ENCODE measurements at regions not wholly inside any gene's neighbourhood (a gene's known extent, or its start where the extent isn't known, plus 50 kb on each side); places are given as distances from the start of the nearest gene placed in this dataset.
"Not testable (repeated sequence)": the region's sequence is repeated elsewhere in the genome, so short reads cannot be mapped to it uniquely, and the experiment has no call there.

- not testable (repeated sequence) for H3F3A ChIP-seq (ENCODE audit: low read depth); DNase-seq (ENCODE audit: low spot score); H3K4me3 ChIP-seq; H3K27ac Mint-ChIP-seq; H3K36me3 ChIP-seq; H3K4me1 Mint-ChIP-seq; H3K4me1 ChIP-seq; H3K9me3 ChIP-seq (ENCODE audit: low read depth); H3K4me3 Mint-ChIP-seq; H3K9ac ChIP-seq; H4K20me1 ChIP-seq (ENCODE audit: low read depth); H2AFZ ChIP-seq (replicated peaks); H3K27ac ChIP-seq; H3K79me2 ChIP-seq (ENCODE audit: low read depth); H3K27me3 ChIP-seq; H3K4me2 ChIP-seq; H3K9me3 Mint-ChIP-seq; H3K36me3 Mint-ChIP-seq; H3K27me3 Mint-ChIP-seq (ENCODE audit: insufficient read depth, low read depth)
Observed at GRCh38 chr6:57708061-57708460, 390.6 kb downstream of the PRIM2 start.

GRCh38 chr6:57722546-57722945 is 405.1 kb downstream of the PRIM2 start:
- not testable (repeated sequence) for H2AFZ ChIP-seq (replicated peaks); H3K4me1 Mint-ChIP-seq; H3K4me2 ChIP-seq; H3K9ac ChIP-seq; H3K9me3 ChIP-seq (ENCODE audit: low read depth); H3K79me2 ChIP-seq (ENCODE audit: low read depth); H3K27me3 Mint-ChIP-seq (ENCODE audit: insufficient read depth, low read depth); H3K27ac ChIP-seq; H3K4me3 ChIP-seq; H3K27me3 ChIP-seq; H3K27ac Mint-ChIP-seq; H3K4me3 Mint-ChIP-seq; H3F3A ChIP-seq (ENCODE audit: low read depth); H4K20me1 ChIP-seq (ENCODE audit: low read depth); DNase-seq (ENCODE audit: low spot score); H3K36me3 ChIP-seq; H3K9me3 Mint-ChIP-seq; H3K36me3 Mint-ChIP-seq; H3K4me1 ChIP-seq

- H3K27ac Mint-ChIP-seq; H3K36me3 Mint-ChIP-seq; H3K4me1 ChIP-seq; H3K27ac ChIP-seq; H3K9me3 Mint-ChIP-seq; H3K27me3 Mint-ChIP-seq (ENCODE audit: insufficient read depth, low read depth); H3K79me2 ChIP-seq (ENCODE audit: low read depth); H2AFZ ChIP-seq (replicated peaks); H3K4me1 Mint-ChIP-seq; H3K27me3 ChIP-seq; H3K9me3 ChIP-seq (ENCODE audit: low read depth); H3K4me3 ChIP-seq; H3K4me3 Mint-ChIP-seq; DNase-seq (ENCODE audit: low spot score); H3K9ac ChIP-seq; H3K4me2 ChIP-seq; H3K36me3 ChIP-seq; H3F3A ChIP-seq (ENCODE audit: low read depth); H4K20me1 ChIP-seq (ENCODE audit: low read depth): not testable (repeated sequence)
Observed at GRCh38 chr6:57723815-57724401, 406.5 kb downstream of the PRIM2 start.

GRCh38 chr6:57729407-57729806 is 412.0 kb downstream of the PRIM2 start:
- not testable (repeated sequence) for H3K79me2 ChIP-seq (ENCODE audit: low read depth); H3K4me1 Mint-ChIP-seq; H3K4me1 ChIP-seq; DNase-seq (ENCODE audit: low spot score); H3K27me3 ChIP-seq; H3K9ac ChIP-seq; H3K4me3 Mint-ChIP-seq; H3K9me3 ChIP-seq (ENCODE audit: low read depth); H3F3A ChIP-seq (ENCODE audit: low read depth); H4K20me1 ChIP-seq (ENCODE audit: low read depth); H3K36me3 ChIP-seq; H3K4me2 ChIP-seq; H2AFZ ChIP-seq (replicated peaks); H3K36me3 Mint-ChIP-seq; H3K27ac Mint-ChIP-seq; H3K27ac ChIP-seq; H3K27me3 Mint-ChIP-seq (ENCODE audit: insufficient read depth, low read depth); H3K9me3 Mint-ChIP-seq; H3K4me3 ChIP-seq

GRCh38 chr6:57730726-57731125 is 413.3 kb downstream of the PRIM2 start:
- H3K4me2 ChIP-seq; H3F3A ChIP-seq (ENCODE audit: low read depth); H2AFZ ChIP-seq (replicated peaks); H3K36me3 Mint-ChIP-seq; H3K27me3 Mint-ChIP-seq (ENCODE audit: insufficient read depth, low read depth); H3K79me2 ChIP-seq (ENCODE audit: low read depth); H3K27me3 ChIP-seq; H3K9me3 ChIP-seq (ENCODE audit: low read depth); H3K4me1 Mint-ChIP-seq; H3K9ac ChIP-seq; H3K36me3 ChIP-seq; H3K4me3 ChIP-seq; DNase-seq (ENCODE audit: low spot score); H3K4me3 Mint-ChIP-seq; H4K20me1 ChIP-seq (ENCODE audit: low read depth); H3K4me1 ChIP-seq; H3K27ac Mint-ChIP-seq; H3K27ac ChIP-seq; H3K9me3 Mint-ChIP-seq: not testable (repeated sequence)

- H3K4me3 ChIP-seq; H3K27me3 Mint-ChIP-seq (ENCODE audit: insufficient read depth, low read depth); H2AFZ ChIP-seq (replicated peaks); H3K79me2 ChIP-seq (ENCODE audit: low read depth); H3K4me2 ChIP-seq; H3K4me1 Mint-ChIP-seq; DNase-seq (ENCODE audit: low spot score); H3K36me3 ChIP-seq; H3K9me3 ChIP-seq (ENCODE audit: low read depth); H3K4me1 ChIP-seq; H3K9me3 Mint-ChIP-seq; H3K4me3 Mint-ChIP-seq; H3K27ac ChIP-seq; H3K36me3 Mint-ChIP-seq; H3F3A ChIP-seq (ENCODE audit: low read depth); H3K27me3 ChIP-seq; H3K9ac ChIP-seq; H3K27ac Mint-ChIP-seq; H4K20me1 ChIP-seq (ENCODE audit: low read depth): not testable (repeated sequence)
Observed at GRCh38 chr6:57747716-57748115, 430.3 kb downstream of the PRIM2 start.

- not testable (repeated sequence) for H3K4me1 Mint-ChIP-seq; H3F3A ChIP-seq (ENCODE audit: low read depth); H3K4me2 ChIP-seq; H3K4me3 Mint-ChIP-seq; H3K4me3 ChIP-seq; H3K9me3 Mint-ChIP-seq; H4K20me1 ChIP-seq (ENCODE audit: low read depth); H3K36me3 ChIP-seq; H2AFZ ChIP-seq (replicated peaks); H3K27me3 Mint-ChIP-seq (ENCODE audit: insufficient read depth, low read depth); H3K9ac ChIP-seq; H3K27me3 ChIP-seq; H3K79me2 ChIP-seq (ENCODE audit: low read depth); H3K27ac ChIP-seq; H3K9me3 ChIP-seq (ENCODE audit: low read depth); H3K4me1 ChIP-seq; DNase-seq (ENCODE audit: low spot score); H3K36me3 Mint-ChIP-seq; H3K27ac Mint-ChIP-seq
Observed at GRCh38 chr6:57759850-57760249, 442.4 kb downstream of the PRIM2 start.

GRCh38 chr6:57792720-57793397 is 475.4 kb downstream of the PRIM2 start:
- H3K9ac ChIP-seq; H3K9me3 ChIP-seq (ENCODE audit: low read depth); H3K27ac Mint-ChIP-seq; H3K4me1 Mint-ChIP-seq; H3F3A ChIP-seq (ENCODE audit: low read depth); H4K20me1 ChIP-seq (ENCODE audit: low read depth); H3K4me1 ChIP-seq; H3K9me3 Mint-ChIP-seq; H3K79me2 ChIP-seq (ENCODE audit: low read depth); H3K36me3 Mint-ChIP-seq; H3K36me3 ChIP-seq; H3K27ac ChIP-seq: not testable (repeated sequence)
- H3K27me3 ChIP-seq = peaks cover 75% of the 10 kb centered on the region
- H3K4me2 ChIP-seq = peak overlapping the region; percentile 60
- Mint-ChIP-seq H3K27me3 (ENCODE audit: insufficient read depth, low read depth) (peaks cover 28% of the 10 kb centered on the region), H3K4me3 (peak overlapping the region; percentile 74)
- H2AFZ ChIP-seq (replicated peaks) = peak overlapping the region; percentile 26
- H3K4me3 ChIP-seq = peak overlapping the region; percentile 24
- DNase-seq (ENCODE audit: low spot score) = peak; percentile 3
